Kidney capillary endothelial cell (primary cell): ENCODE measurements at regions not wholly inside any gene's neighbourhood (a gene's known extent, or its start where the extent isn't known, plus 50 kb on each side); places are given as distances from the start of the nearest gene placed in this dataset.

Source experiments
- DNase-seq: peaks from one replicate; pipeline ENCODE4 v3.0.0-alpha.2; 2018; ENCODE audit warnings: low spot score

GRCh38 chr4:32735856-32736590 lies 2015.9 kb downstream of the PCDH7 start:
- no peak for DNase-seq

- DNase-seq, result no peak
Observed at GRCh38 chr4:32744211-32744610, 2024.0 kb downstream of the PCDH7 start.

GRCh38 chr4:32745351-32745750 lies 2025.2 kb downstream of the PCDH7 start:
- DNase-seq, result no peak

- DNase-seq, result no peak
Observed at GRCh38 chr4:32748061-32748460, 2027.9 kb downstream of the PCDH7 start.

- DNase-seq, result no peak
Observed at GRCh38 chr4:32748498-32748897, 2028.3 kb downstream of the PCDH7 start.

GRCh38 chr4:32752962-32753361 lies 2032.8 kb downstream of the PCDH7 start:
- DNase-seq, result no peak

- no peak for DNase-seq
Observed at GRCh38 chr4:32768664-32769389, 2048.7 kb downstream of the PCDH7 start.

GRCh38 chr4:32771491-32771890 lies 2051.3 kb downstream of the PCDH7 start:
- DNase-seq, result no peak

GRCh38 chr4:32775049-32775448 lies 2054.9 kb downstream of the PCDH7 start:
- no peak for DNase-seq

GRCh38 chr4:32776435-32777203 lies 2056.4 kb downstream of the PCDH7 start:
- no peak for DNase-seq

GRCh38 chr4:32778025-32778424 lies 2057.9 kb downstream of the PCDH7 start:
- no peak for DNase-seq

- DNase-seq, result no peak
Observed at GRCh38 chr4:32778938-32779337, 2058.8 kb downstream of the PCDH7 start.

GRCh38 chr4:32789026-32789608 lies 2068.9 kb downstream of the PCDH7 start:
- no peak for DNase-seq

GRCh38 chr4:32790803-32791202 lies 2070.6 kb downstream of the PCDH7 start:
- DNase-seq, result no peak

GRCh38 chr4:32798471-32799159 lies 2078.4 kb downstream of the PCDH7 start:
- DNase-seq, result no peak

GRCh38 chr4:32824336-32824735 lies 2104.2 kb downstream of the PCDH7 start:
- no peak for DNase-seq

GRCh38 chr4:32826169-32826568 lies 2106.0 kb downstream of the PCDH7 start:
- no peak for DNase-seq

- DNase-seq, result no peak
Observed at GRCh38 chr4:32830160-32830559, 2110.0 kb downstream of the PCDH7 start.

- DNase-seq, result no peak
Observed at GRCh38 chr4:32831104-32831503, 2110.9 kb downstream of the PCDH7 start.

- no peak for DNase-seq
Observed at GRCh38 chr4:32840461-32841189, 2120.5 kb downstream of the PCDH7 start.

GRCh38 chr4:32841217-32841616 lies 2121.0 kb downstream of the PCDH7 start:
- no peak for DNase-seq
